ENCODE measurements at regions not wholly inside any gene's neighbourhood (a gene's known extent, or its start where the extent isn't known, plus 50 kb on each side); places are given as distances from the start of the nearest gene placed in this dataset.

DNA sequence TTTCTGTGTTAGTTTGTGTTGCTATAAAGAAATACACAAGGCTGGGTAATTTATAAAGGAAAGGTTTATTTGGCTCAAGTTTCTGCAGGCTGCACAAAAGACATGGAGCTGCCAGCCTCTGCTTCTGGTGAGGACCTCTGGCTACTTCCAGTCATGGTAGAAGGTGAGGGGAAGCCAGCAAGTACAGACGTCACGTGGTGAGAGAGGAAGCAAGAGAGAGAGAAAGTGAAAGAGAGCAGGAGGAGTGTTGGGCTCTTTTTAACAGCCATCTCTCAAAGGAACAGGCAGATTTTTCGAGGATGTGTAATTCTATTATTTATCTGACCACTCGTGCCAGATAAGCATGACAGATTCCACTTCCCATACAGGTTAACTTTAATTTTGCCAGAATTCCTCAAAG, 1199.1 kb downstream of the ADGRL3 start:
- TF ChIP-seq CTCF (conservative IDR thresholded peaks at IDR 0.05) (no peak), ZFX (IDR thresholded peaks at IDR 0.05) (no peak)

All from C4-2B (cell line).